ENCODE measurements at regions not wholly inside any gene's neighbourhood (a gene's known extent, or its start where the extent isn't known, plus 50 kb on each side); places are given as distances from the start of the nearest gene placed in this dataset.

DNA sequence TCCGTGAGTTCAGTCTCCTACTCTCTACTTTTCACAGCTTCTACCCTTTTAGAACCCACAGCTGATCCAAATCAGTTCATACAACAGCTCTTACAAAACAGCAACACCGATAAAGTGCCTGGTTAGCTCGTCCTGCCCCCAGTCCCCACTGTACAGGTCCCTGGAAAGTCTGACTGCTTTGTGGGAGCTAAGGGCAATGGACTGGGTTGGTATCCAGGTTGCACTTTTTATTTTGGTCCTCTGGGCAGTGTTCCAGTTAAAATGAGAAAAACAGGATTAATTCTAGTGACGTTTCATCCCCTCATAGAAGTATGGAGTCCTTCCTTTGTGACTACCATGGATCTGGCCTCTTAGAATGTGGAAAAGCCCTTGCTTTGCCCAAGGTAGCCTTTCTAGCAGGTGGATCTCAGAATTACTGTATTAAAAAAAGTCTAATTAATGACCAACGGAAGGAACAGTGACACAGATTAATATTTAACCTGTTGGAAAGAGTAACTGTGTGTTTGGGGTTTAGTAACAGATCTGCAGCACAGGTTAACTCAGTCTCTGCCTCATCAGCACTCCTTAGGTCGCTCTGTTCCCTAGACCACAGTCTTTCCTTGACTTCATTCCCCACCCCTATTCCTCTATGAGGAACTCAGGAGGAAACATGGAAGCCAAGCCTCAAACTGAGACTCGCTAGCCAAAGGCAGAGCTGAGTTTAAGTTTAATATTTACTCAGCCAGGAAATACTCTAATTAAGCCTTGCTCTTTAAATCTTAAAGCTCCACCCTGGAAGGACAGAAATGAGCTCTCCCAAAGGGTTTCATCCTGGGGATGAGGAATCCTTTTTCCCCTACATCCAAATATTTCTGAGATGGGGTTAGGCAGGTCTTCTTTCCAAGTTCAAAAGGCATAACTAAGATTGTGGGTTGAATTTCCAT is 52.8 kb upstream of the ITGA6 start (continued):
- TF ChIP-seq MAZ (IDR thresholded peaks at IDR 0.05; ENCODE audit: borderline replicate concordance, low read depth, low read length), result no peak

DNA sequence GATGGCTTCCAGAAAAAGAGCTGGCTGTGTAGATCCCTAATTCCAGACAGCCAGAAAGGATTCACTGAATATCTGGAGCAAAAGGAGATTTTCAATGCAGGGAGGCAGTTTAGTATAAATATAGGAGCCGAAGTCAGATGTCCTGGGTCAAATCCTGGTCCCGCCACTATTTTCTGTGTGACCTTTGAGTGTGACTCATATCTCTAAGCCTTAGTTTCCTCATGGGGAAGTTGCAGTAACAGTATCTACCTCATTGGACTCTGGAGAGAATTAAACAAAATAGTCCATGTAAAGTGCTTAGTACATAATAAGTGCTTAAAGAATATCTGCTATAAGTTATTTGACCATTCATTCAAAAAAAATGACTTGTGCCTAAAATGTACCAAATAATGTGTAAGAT is 52.1 kb upstream of the ITGA6 start:
- ATAC-seq (no peak), DNase-seq (ENCODE audit: low read depth in 1 of 2, low spot score in 1 of 2) (no peak), FAIRE-seq (no peak)
- ChIA-PET CTCF (interaction anchor here (0.9 kb wide), 1 partner anchor 13 kb away, joined by 3 read pairs; no protein-coding TSS in a partner anchor), POLR2A (no interaction called here)
- Histone ChIP-seq H3K9me3 (peaks cover 7% of the 10 kb centered on the region), H3K27ac (no peak overlapping the region), H3K4me2 (peak overlapping the region; percentile 31; the same call in 1 of the 3 replicates), H3K4me1 (peaks cover 6% of the 10 kb centered on the region; the same call in 2 of the 3 replicates), H3K4me3 (no peak overlapping the region)
- 54% methylated on average over 2 of the region's 2 CpGs for WGBS (ENCODE audit: missing lambda C conversion rate)
- TF ChIP-seq EP300 (IDR thresholded peaks at IDR 0.05) (no peak), ESRRA (IDR thresholded peaks at IDR 0.05; ENCODE audit: borderline replicate concordance, low read length) (no peak), RNF2 (IDR thresholded peaks at IDR 0.05; ENCODE audit: borderline replicate concordance, low read depth) (no peak), KDM1A (IDR thresholded peaks at IDR 0.05; ENCODE audit: low read depth) (no peak), FOSB (CRISPR knock-in tag; IDR thresholded peaks at IDR 0.05) (no peak), NFE2L2 (conservative IDR thresholded peaks at IDR 0.05; ENCODE audit: low read length) (no peak), GATA3 (IDR thresholded peaks at IDR 0.05; ENCODE audit: borderline replicate concordance) (no peak), ZFP36 (IDR thresholded peaks at IDR 0.05; ENCODE audit: borderline replicate concordance, partially characterized antibody) (no peak), HOXB13 (CRISPR knock-in tag; IDR thresholded peaks at IDR 0.05; ENCODE audit: low read depth) (no peak), JUNB (IDR thresholded peaks at IDR 0.05) (no peak)
- TF ChIP-seq, protein P1, sequence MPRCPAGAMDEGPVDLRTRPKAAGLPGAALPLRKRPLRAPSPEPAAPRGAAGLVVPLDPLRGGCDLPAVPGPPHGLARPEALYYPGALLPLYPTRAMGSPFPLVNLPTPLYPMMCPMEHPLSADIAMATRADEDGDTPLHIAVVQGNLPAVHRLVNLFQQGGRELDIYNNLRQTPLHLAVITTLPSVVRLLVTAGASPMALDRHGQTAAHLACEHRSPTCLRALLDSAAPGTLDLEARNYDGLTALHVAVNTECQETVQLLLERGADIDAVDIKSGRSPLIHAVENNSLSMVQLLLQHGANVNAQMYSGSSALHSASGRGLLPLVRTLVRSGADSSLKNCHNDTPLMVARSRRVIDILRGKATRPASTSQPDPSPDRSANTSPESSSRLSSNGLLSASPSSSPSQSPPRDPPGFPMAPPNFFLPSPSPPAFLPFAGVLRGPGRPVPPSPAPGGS (IDR thresholded peaks at IDR 0.05), result no peak
- TF ChIP-seq, protein P2, sequence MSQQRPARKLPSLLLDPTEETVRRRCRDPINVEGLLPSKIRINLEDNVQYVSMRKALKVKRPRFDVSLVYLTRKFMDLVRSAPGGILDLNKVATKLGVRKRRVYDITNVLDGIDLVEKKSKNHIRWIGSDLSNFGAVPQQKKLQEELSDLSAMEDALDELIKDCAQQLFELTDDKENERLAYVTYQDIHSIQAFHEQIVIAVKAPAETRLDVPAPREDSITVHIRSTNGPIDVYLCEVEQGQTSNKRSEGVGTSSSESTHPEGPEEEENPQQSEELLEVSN (IDR thresholded peaks at IDR 0.05; ENCODE audit: borderline replicate concordance, low read depth), result no peak
- TF ChIP-seq, protein P3, sequence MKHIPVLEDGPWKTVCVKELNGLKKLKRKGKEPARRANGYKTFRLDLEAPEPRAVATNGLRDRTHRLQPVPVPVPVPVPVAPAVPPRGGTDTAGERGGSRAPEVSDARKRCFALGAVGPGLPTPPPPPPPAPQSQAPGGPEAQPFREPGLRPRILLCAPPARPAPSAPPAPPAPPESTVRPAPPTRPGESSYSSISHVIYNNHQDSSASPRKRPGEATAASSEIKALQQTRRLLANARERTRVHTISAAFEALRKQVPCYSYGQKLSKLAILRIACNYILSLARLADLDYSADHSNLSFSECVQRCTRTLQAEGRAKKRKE (CRISPR knock-in tag; IDR thresholded peaks at IDR 0.05; ENCODE audit: low read depth), result no peak

DNA sequence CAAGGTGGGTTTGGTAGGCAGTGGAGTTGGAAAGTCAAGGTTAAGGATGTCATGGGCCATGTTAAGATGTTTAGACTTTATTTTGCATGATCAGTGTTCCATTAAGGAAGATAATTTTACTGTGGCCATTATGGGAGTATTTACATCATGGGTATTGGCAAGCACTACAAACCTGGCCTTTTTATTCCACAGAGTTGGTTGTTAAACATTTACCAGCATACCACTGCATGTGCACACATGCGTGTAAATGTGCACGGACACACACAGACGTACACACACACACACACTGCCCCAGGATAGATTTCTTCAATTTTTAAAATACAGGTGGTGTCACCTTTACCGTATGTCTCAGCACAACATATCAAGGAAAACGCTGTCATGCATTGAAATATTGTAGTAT is 51.4 kb upstream of the ITGA6 start:
- whole genome bisulfite sequencing (ENCODE audit: missing lambda C conversion rate), result 82% methylated on average over 5 of the region's 5 CpGs
- no peak for FAIRE-seq
- Histone ChIP-seq H3K4me3 (no peak overlapping the region), H3K4me2 (no peak overlapping the region), H3K4me1 (peaks cover 6% of the 10 kb centered on the region; the same call in 2 of the 3 replicates), H3K9me3 (peaks cover 3% of the 10 kb centered on the region; the same call in 2 of the 3 replicates), H3K27ac (no peak overlapping the region)
- CTCF ChIA-PET, result no interaction called here
- POLR2A ChIA-PET, result no interaction called here
- no peak for ATAC-seq
- DNase-seq (ENCODE audit: low read depth in 1 of 2, low spot score in 1 of 2), result no peak
- TF ChIP-seq, protein P4, sequence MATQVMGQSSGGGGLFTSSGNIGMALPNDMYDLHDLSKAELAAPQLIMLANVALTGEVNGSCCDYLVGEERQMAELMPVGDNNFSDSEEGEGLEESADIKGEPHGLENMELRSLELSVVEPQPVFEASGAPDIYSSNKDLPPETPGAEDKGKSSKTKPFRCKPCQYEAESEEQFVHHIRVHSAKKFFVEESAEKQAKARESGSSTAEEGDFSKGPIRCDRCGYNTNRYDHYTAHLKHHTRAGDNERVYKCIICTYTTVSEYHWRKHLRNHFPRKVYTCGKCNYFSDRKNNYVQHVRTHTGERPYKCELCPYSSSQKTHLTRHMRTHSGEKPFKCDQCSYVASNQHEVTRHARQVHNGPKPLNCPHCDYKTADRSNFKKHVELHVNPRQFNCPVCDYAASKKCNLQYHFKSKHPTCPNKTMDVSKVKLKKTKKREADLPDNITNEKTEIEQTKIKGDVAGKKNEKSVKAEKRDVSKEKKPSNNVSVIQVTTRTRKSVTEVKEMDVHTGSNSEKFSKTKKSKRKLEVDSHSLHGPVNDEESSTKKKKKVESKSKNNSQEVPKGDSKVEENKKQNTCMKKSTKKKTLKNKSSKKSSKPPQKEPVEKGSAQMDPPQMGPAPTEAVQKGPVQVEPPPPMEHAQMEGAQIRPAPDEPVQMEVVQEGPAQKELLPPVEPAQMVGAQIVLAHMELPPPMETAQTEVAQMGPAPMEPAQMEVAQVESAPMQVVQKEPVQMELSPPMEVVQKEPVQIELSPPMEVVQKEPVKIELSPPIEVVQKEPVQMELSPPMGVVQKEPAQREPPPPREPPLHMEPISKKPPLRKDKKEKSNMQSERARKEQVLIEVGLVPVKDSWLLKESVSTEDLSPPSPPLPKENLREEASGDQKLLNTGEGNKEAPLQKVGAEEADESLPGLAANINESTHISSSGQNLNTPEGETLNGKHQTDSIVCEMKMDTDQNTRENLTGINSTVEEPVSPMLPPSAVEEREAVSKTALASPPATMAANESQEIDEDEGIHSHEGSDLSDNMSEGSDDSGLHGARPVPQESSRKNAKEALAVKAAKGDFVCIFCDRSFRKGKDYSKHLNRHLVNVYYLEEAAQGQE (IDR thresholded peaks at IDR 0.05), result no peak
- TF ChIP-seq KDM5A (IDR thresholded peaks at IDR 0.05) (no peak), CBX8 (IDR thresholded peaks at IDR 0.05) (no peak), MAZ (IDR thresholded peaks at IDR 0.05; ENCODE audit: borderline replicate concordance, low read depth, low read length) (no peak), CHD2 (IDR thresholded peaks at IDR 0.05; ENCODE audit: low read length, partially characterized antibody) (no peak), EP300 (IDR thresholded peaks at IDR 0.05) (no peak), RFX5 (IDR thresholded peaks at IDR 0.05) (no peak), PHF8 (IDR thresholded peaks at IDR 0.05; ENCODE audit: borderline replicate concordance, low read depth) (no peak), FOSL2 (IDR thresholded peaks at IDR 0.05) (no peak), FOSL2 (CRISPR knock-in tag; IDR thresholded peaks at IDR 0.05) (no peak), ZNF302 (CRISPR knock-in tag; IDR thresholded peaks at IDR 0.05) (no peak)
- TF ChIP-seq, protein P5, sequence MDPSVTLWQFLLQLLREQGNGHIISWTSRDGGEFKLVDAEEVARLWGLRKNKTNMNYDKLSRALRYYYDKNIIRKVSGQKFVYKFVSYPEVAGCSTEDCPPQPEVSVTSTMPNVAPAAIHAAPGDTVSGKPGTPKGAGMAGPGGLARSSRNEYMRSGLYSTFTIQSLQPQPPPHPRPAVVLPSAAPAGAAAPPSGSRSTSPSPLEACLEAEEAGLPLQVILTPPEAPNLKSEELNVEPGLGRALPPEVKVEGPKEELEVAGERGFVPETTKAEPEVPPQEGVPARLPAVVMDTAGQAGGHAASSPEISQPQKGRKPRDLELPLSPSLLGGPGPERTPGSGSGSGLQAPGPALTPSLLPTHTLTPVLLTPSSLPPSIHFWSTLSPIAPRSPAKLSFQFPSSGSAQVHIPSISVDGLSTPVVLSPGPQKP (IDR thresholded peaks at IDR 0.05; ENCODE audit: low read depth, low read length), result no peak
- TF ChIP-seq, protein P2 (IDR thresholded peaks at IDR 0.05; ENCODE audit: borderline replicate concordance, low read depth), result no peak
- TF ChIP-seq, protein P3 (CRISPR knock-in tag; IDR thresholded peaks at IDR 0.05; ENCODE audit: low read depth), result no peak

Measured in A549 (cell line).